CD14-positive monocyte (primary cell): ENCODE measurements at regions not wholly inside any gene's neighbourhood (a gene's known extent, or its start where the extent isn't known, plus 50 kb on each side); places are given as distances from the start of the nearest gene placed in this dataset.

ENCODE experiments used
- DNase-seq, 3 donors: peaks; one replicate each; pipeline ENCODE4 v3.0.0-alpha.2; 2011 to 2022
- H2AFZ ChIP-seq: 2 replicates; pipeline ENCODE4 v1.6.0; 2012; ENCODE audit warnings: mild to moderate bottlenecking, low read depth, low read length, inconsistent platforms; ENCODE audit not compliant: insufficient read depth, poor library complexity, severe bottlenecking
- H3K27ac ChIP-seq, 2 donors: 1 replicate in 1 of 2; 2 replicates in 1 of 2; pipeline ENCODE4 v1.5.1; 2012 to 2013; ENCODE audit warnings: low read length in 2 of 2, control low read depth in 1 of 2, inconsistent platforms in 1 of 2, low read depth in 1 of 2, mild to moderate bottlenecking in 1 of 2
- H3K27me3 ChIP-seq, 2 donors: one replicate each; pipeline versions ENCODE4 v1.6.0 to v1.6.1; 2011 to 2013; ENCODE audit warnings: low read length in 2 of 2; ENCODE audit not compliant: control insufficient read depth in 2 of 2, insufficient read depth in 2 of 2
- H3K36me3 ChIP-seq, 2 donors: replicated peaks in 1 of 2; 1 replicate in 1 of 2; 2 replicates in 1 of 2; pipeline versions ENCODE4 v1.5.1 to v1.6.1; 2012 to 2013; ENCODE audit warnings: low read length in 2 of 2, control low read depth in 1 of 2, inconsistent platforms in 1 of 2, mild to moderate bottlenecking in 1 of 2; ENCODE audit not compliant: insufficient read depth in 2 of 2, control insufficient read depth in 1 of 2
- H3K4me1 ChIP-seq, 2 donors: 1 replicate in 1 of 2; 2 replicates in 1 of 2; pipeline versions ENCODE4 v1.5.1 to v1.6.1; 2012 to 2013; ENCODE audit warnings: low read length in 2 of 2, control low read depth in 1 of 2, inconsistent platforms in 1 of 2, mild to moderate bottlenecking in 1 of 2, moderate library complexity in 1 of 2; ENCODE audit not compliant: insufficient read depth in 2 of 2, control insufficient read depth in 1 of 2
- H3K4me2 ChIP-seq: replicated peaks from 2 replicates; pipeline ENCODE3; 2012; ENCODE audit warnings: low read length, moderate library complexity, mild to moderate bottlenecking; ENCODE audit not compliant: poor library complexity, severe bottlenecking; ENCODE audit errors: extremely low read depth
- H3K4me3 ChIP-seq, 3 experiments: fragments of 200-600 bp in 1 of 3; sonication (generic) in 1 of 3; replicated peaks in 1 of 3; 1 replicate in 2 of 3; 2 replicates in 1 of 3; pipeline ENCODE4 v1.5.1; 2011 to 2013; ENCODE audit warnings: low read length in 3 of 3, mild to moderate bottlenecking in 3 of 3, control low read depth in 2 of 3, low read depth in 2 of 3, inconsistent platforms in 1 of 3, moderate library complexity in 1 of 3
- H3K79me2 ChIP-seq: 2 replicates; pipeline ENCODE4 v1.6.0; 2012; ENCODE audit warnings: mild to moderate bottlenecking, control low read depth, inconsistent platforms, low read length, moderate library complexity; ENCODE audit not compliant: insufficient read depth
- H3K9ac ChIP-seq: 2 replicates; pipeline ENCODE4 v1.6.0; 2017; ENCODE audit warnings: low read length, mild to moderate bottlenecking; ENCODE audit not compliant: insufficient read depth, poor library complexity, severe bottlenecking
- H3K9me3 ChIP-seq, 2 donors: replicated peaks in 1 of 2; 1 replicate in 1 of 2; 2 replicates in 1 of 2; pipeline versions ENCODE4 v1.5.1 to v1.6.1; 2012 to 2013; ENCODE audit warnings: low read length in 2 of 2, control low read depth in 1 of 2; ENCODE audit not compliant: control insufficient read depth in 1 of 2, insufficient read depth in 1 of 2
- H4K20me1 ChIP-seq: 2 replicates; pipeline ENCODE4 v1.6.0; 2012; ENCODE audit warnings: mild to moderate bottlenecking, low read length, control low read depth, moderate library complexity; ENCODE audit not compliant: insufficient read depth
- H3K27ac Mint-ChIP-seq, 7 donors: one replicate each; pipeline ENCODE4 v1.8.0; 2020; ENCODE audit warnings: mild to moderate bottlenecking in 7 of 7, mixed read lengths in 7 of 7, moderate library complexity in 6 of 7, inconsistent platforms in 2 of 7
- H3K27me3 Mint-ChIP-seq, 3 donors: one replicate each; pipeline ENCODE4 v1.8.0; 2021 to 2022; ENCODE audit warnings: low read depth in 3 of 3, mild to moderate bottlenecking in 3 of 3, mixed read lengths in 3 of 3, moderate library complexity in 3 of 3, inconsistent platforms in 1 of 3
- H3K36me3 Mint-ChIP-seq, 2 donors: one replicate each; pipeline ENCODE4 v1.8.0; 2020; ENCODE audit warnings: mixed read lengths in 2 of 2, inconsistent platforms in 1 of 2, mild to moderate bottlenecking in 1 of 2
- H3K4me1 Mint-ChIP-seq: one replicate; pipeline ENCODE4 v1.8.0; 2020; ENCODE audit warnings: mild to moderate bottlenecking, mixed read lengths
- H3K4me3 Mint-ChIP-seq, 2 donors: one replicate each; pipeline ENCODE4 v1.8.0; 2020; ENCODE audit warnings: mild to moderate bottlenecking in 2 of 2, mixed read lengths in 2 of 2, moderate library complexity in 1 of 2
- H3K9me3 Mint-ChIP-seq, 7 donors: one replicate each; pipeline ENCODE4 v1.8.0; 2020 to 2022; ENCODE audit warnings: mixed read lengths in 7 of 7, mild to moderate bottlenecking in 6 of 7, moderate library complexity in 6 of 7, inconsistent platforms in 2 of 7
- CTCF ChIP-seq: fragments of 200-600 bp; IDR thresholded peaks from one replicate; pipeline ENCODE4 v1.8.0; 2022; ENCODE audit warnings: antibody characterized with exemption, mild to moderate bottlenecking
- WGBS: methylation state at CpG from one replicate; pipeline ENCODE4 v1.1.5; 2013; ENCODE audit warnings: missing lambda C conversion rate; ENCODE audit not compliant: insufficient coverage; 5-methylcytosine and 5-hydroxymethylcytosine counted together
- intact Hi-C, 2 donors: fragments of 100-400 bp; cut with micrococcal nuclease; formaldehyde crosslinking; loops; one replicate each; pipeline versions ENCODE4 v1.15.0 to v1.15.1; 2023

- no peak for DNase-seq
- peaks cover 0 to 6% (median 0%) of the 10 kb centered on the region in 7 donors for H3K9me3 Mint-ChIP-seq
- TF ChIP-seq CTCF: no peak
- H3K4me2 ChIP-seq: no peak overlapping the region
- H3K27ac ChIP-seq: no peak overlapping the region
- intact Hi-C loops: no loop called here
- 92% methylated on average over 2 of the region's 2 CpGs for WGBS
- no peak overlapping the region for H3K9ac ChIP-seq
- H3K9me3 ChIP-seq: no peaks in the 10 kb centered on the region
- no peaks in the 10 kb centered on the region for H3K27me3 ChIP-seq
- no peak overlapping the region for H2AFZ ChIP-seq
- H3K4me3 Mint-ChIP-seq: no peak overlapping the region
- no peaks in the 10 kb centered on the region for H3K4me1 ChIP-seq
- H4K20me1 ChIP-seq: no peaks in the 10 kb centered on the region
- H3K36me3 ChIP-seq: no peaks in the 10 kb centered on the region
- peaks cover 5% of the 10 kb centered on the region for H3K4me1 Mint-ChIP-seq
- H3K36me3 Mint-ChIP-seq: no peaks in the 10 kb centered on the region
- no peak overlapping the region for H3K27ac Mint-ChIP-seq
- H3K79me2 ChIP-seq: no peaks in the 10 kb centered on the region
- H3K4me3 ChIP-seq: no peak overlapping the region
- peaks cover 0 to 2% (median 0%) of the 10 kb centered on the region in 3 donors for H3K27me3 Mint-ChIP-seq
Measured at GRCh38 chr2:204361738-204362137, 183.5 kb upstream of the PARD3B start.

- no peak overlapping the region for H2AFZ ChIP-seq
- no peak overlapping the region for H3K27ac Mint-ChIP-seq
- H3K36me3 Mint-ChIP-seq: no peaks in the 10 kb centered on the region
- no peaks in the 10 kb centered on the region for H3K36me3 ChIP-seq
- peaks cover 5% of the 10 kb centered on the region for H3K4me1 Mint-ChIP-seq
- H3K27me3 Mint-ChIP-seq: no peaks in the 10 kb centered on the region
- H3K79me2 ChIP-seq: no peaks in the 10 kb centered on the region
- H4K20me1 ChIP-seq: no peaks in the 10 kb centered on the region
- no peak overlapping the region for H3K4me2 ChIP-seq
- no peaks in the 10 kb centered on the region for H3K27me3 ChIP-seq
- intact Hi-C loops: no loop called here
- H3K9ac ChIP-seq: no peak overlapping the region
- H3K4me3 Mint-ChIP-seq: no peak overlapping the region
- no peak for DNase-seq
- H3K27ac ChIP-seq: no peak overlapping the region
- no CpG with 5 or more reads among the region's 2 CpGs for WGBS
- no peak overlapping the region for H3K4me3 ChIP-seq
- H3K9me3 Mint-ChIP-seq: peaks cover 0 to 6% (median 0%) of the 10 kb centered on the region in 7 donors
- no peaks in the 10 kb centered on the region for H3K4me1 ChIP-seq
- no peaks in the 10 kb centered on the region for H3K9me3 ChIP-seq
- no peak for TF ChIP-seq CTCF
Measured at GRCh38 chr2:204362581-204362980, 182.7 kb upstream of the PARD3B start.
